GM19035 (cell line): ENCODE measurements at regions not wholly inside any gene's neighbourhood (a gene's known extent, or its start where the extent isn't known, plus 50 kb on each side); places are given as distances from the start of the nearest gene placed in this dataset.
"Not testable (repeated sequence)": the region's sequence is repeated elsewhere in the genome, so short reads cannot be mapped to it uniquely, and the experiment has no call there.

Experiments used
- ATAC-seq: cut with Tn5 transposase; IDR thresholded peaks from one replicate; pipeline ENCODE4 v1.9.1; 2021; ENCODE audit not compliant: unreplicated experiment

- ATAC-seq: no peak
These were observed 164.2 kb downstream of the PRL start for GRCh38 chr6:22132656-22133055.

- no peak for ATAC-seq
These were observed 163.5 kb downstream of the PRL start for GRCh38 chr6:22133357-22133756.

DNA sequence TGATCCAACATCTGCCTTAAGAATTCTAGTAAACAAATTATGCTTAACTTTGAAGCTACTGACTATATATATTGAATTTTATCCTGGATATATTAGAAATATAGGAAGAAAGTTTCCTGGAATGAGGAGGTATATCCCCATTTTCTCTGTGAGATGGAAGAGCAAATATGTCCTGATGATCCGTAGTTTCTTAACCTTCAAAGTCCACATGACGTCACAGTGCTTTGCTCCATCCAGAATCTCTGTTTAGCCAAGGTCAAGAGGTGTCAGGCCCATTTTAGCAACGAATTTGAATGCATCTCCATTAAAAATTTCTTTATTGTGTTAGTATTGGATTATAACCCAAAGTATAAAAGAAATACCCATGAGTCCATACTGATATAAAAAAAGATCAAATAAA, 162.5 kb downstream of the PRL start:
- no peak for ATAC-seq

DNA sequence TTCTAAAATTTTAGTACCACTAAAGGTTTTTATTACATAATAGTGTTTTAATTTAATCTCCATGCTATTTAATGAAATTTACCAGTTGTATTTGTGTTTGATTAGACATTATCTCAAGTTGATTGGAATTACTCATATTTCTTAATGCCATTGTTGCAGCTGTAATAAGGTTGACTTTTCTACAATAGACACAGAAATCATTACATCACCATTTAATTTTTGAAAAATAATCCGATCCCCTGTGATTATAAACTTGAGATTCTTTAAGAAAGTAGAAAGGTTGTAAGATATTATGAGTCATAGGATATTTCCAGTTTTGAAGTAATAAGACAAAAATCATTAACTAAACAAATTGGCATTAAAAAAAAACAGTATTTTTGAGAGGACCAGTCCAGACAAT, 161.4 kb downstream of the PRL start:
- ATAC-seq: no peak

DNA sequence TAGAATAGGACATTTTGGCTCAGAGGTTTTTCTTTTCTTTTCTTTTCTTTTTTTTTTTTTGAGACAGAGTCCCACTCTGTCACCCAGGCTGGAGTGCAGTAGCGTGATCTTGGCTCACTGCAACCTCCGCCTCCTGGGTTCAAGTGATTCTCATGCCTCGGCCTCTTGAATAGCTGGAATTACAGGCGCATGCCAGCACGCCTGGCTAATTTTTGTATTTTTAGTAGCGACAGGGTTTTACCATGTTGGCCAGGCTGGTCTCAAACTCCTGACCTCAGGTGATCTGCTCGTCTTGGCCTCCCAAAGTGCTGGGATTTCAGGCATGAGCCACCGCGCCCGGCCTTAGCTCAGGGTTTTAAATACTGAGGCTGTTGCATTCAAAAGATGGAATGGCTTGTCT, 156.1 kb downstream of the PRL start:
- not testable (repeated sequence) for ATAC-seq

GRCh38 chr6:22141241-22141745, 155.5 kb downstream of the PRL start:
- ATAC-seq: no peak

- ATAC-seq: no peak
These were observed 154.0 kb downstream of the PRL start for GRCh38 chr6:22142856-22143255.

DNA sequence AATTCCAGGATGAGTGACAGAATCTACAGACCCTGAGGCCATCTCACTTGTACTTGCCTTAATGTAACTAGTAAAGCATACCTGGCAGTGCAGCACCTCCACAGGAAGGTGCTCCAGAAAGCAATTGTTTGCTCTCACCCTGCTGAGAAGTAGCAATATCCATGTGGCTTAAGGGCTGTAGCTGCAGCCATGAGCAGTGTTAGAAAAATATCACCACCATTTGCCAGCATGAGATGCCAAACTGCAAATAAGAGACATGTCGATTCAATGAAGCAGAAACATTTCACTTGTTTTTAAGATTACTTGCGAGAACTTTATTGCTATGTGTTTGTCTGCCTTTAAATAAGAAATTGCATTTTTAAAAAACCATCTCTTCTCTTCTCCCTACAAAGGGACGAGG, 151.5 kb downstream of the PRL start:
- ATAC-seq: no peak

GRCh38 chr6:22145823-22146677, 150.8 kb downstream of the PRL start:
- ATAC-seq: no peak

GRCh38 chr6:22146678-22146930, 150.2 kb downstream of the PRL start:
- ATAC-seq: no peak

- ATAC-seq: no peak
These were observed 149.7 kb downstream of the PRL start for GRCh38 chr6:22146931-22147701.

DNA sequence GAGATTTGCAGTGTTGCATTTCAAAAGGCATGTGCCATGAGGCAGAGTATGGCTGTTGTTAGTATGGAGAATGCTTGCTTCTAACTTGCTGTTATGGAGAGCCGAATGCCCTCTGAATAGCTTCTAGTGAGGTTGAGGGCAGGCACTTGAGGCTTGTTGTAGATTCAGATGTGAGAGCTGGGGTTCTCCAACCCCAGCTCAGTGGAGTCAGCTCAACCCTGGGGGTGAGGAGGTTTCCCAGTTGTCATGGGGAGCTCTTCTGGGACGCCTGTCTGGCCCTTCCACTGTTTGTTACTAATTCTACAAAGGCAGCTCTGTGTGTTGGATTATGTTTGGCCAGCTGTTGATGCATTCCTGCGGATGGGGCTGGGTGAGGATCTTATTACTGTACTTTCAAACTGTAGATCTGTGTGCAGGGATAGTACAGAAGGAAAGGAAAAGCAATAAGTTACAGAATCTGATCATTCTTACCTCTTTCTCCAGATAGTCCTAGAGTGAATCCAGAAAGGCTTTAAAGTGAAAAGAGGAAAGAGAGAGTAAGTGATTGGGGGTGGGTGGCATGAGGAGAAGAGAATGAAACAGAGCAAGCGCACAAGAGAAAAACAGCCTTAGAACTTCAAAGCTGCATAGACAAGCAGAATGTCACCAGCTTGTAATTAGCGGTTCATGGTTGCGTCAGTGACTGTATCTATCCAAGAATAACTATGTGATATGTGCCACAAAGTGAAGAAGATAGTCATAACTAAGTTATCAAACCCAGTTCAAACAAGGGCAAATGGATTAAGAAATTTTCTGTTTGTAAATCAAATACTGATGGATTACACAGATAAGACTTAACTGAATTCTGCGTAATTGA, 148.7 kb downstream of the PRL start:
- ATAC-seq: no peak

DNA sequence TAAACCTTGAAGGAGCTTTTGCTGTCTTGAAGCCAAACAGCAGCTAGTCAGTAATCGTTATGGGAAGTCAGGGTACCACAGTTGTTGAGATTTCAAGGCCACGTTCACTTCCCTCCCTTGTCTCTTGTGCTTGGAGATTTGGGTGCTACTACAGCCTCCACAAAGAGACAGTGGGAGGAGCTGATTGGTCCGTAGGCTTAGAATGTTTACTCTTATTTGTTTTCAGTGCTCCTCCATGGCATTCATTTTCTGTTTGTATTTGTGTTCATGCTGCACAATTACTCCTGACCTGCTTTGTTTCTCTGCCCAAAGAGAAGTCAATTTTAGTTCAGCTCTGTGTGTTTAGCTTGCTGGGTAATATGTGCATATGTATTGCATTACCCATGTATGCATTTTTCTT, 147.7 kb downstream of the PRL start:
- ATAC-seq: no peak

DNA sequence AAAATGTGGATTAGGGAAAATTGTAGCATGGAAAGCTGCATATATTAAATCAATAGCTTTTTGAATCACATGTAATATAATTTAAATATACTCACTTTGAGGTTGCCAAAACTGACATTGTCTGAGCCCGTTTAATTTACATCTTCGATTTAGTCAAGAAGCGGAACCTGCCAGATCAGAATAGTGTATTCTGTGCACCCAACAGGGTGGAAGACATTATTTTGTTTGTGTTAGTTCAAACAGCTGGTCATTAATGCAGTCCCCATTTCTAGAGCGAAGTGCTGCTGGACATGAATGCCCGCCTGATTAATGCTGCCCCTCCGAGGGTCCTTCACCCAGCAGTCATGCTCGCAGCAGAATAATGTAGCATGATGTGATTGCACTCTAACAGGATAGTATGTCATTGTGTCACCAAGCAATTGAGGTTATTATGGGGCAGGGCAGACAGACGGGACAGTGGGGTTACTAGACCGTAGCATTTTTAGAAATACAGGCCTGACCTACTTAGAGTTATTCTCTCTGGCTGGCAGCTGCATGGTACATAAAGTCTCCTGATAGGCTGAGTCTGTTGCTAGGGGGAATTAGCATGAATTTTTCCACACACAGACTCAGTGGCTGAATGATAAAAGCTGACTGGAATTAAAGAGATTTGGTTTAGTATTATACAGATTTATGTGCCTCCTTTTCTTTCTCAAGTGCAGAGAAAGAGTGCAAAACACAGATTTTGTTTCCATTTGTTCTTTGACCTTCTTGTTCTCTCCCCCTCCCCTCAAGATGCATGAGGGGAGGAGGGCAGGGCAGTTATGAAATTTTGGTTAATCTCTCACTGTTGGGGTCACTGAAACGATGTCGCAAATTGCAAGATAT, 147.1 kb downstream of the PRL start:
- ATAC-seq: no peak

GRCh38 chr6:22150368-22151035, 146.3 kb downstream of the PRL start:
- no peak for ATAC-seq

DNA sequence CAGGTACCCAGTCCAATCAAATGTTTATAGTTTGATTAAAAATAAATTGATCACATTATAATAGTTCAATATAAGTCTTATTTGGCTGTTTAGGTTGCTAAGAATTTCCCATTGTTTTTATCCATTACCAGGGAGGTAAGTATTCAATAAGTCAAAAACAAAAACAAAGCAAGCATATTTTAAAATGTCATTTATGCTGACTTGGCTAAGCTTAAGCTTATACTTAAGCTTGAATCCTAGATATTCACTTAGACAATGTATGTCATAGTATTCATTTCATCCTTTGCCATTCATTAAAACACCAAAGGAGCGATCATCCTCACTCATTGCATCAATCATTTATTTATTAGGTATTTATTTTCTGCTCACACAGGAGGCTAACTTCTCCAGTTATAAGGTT, 144.9 kb downstream of the PRL start:
- ATAC-seq: no peak

GRCh38 chr6:22152841-22153240, 144.0 kb downstream of the PRL start:
- no peak for ATAC-seq

DNA sequence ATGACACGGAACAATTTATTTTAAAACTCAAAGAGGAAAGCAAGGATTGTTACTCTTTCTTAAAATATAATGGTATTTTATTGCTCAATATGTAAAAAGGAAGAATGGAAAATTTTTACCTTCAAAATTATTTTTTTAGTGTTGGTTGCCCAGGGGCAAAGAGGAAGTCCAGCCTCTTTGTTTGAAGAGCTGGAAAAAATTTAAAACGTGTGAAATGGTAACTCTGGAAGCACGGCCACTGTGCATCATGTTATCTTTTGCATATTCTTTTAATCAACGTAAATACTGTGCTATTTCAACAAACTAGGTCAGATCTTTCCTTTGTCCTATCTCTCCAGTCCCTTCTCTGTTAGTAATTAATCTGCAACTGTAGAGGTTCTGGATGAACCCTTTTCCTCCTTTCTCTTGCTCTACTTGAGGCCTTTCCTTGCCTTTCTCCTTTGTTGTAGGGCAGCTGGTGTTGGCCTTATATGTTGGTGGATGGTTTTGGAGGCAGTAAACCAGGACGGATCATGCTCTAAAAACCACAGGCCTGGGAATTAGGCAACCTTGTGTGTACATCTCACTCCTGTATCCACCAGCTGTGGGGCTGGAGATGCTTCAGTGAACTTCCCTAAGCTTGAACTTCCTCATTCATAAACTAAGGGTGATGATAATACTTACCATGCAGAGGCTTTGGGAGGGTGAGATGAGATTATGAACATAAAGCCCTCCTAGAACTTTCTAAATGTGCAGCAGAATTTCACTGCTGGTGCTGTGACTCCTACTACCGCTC, 143.3 kb downstream of the PRL start:
- no peak for ATAC-seq

- no peak for ATAC-seq
These were observed 141.3 kb downstream of the PRL start for GRCh38 chr6:22155551-22155950.
